ENCODE measurements at regions not wholly inside any gene's neighbourhood (a gene's known extent, or its start where the extent isn't known, plus 50 kb on each side); places are given as distances from the start of the nearest gene placed in this dataset.

- no peak for DNase-seq
These were observed 88.2 kb upstream of the CAMK2D start for GRCh38 chr4:113849771-113850170.

GRCh38 chr4:113847710-113848109, 86.2 kb upstream of the CAMK2D start:
- DNase-seq, result no peak

- no peak for DNase-seq
These were observed 84.9 kb upstream of the CAMK2D start for GRCh38 chr4:113846433-113846832.

- no peak for DNase-seq
These were observed 83.6 kb upstream of the CAMK2D start for GRCh38 chr4:113845138-113845537.

- no peak for DNase-seq
These were observed 82.8 kb upstream of the CAMK2D start for GRCh38 chr4:113844369-113844768.

GRCh38 chr4:113840861-113841260, 79.3 kb upstream of the CAMK2D start:
- DNase-seq, result no peak

- no peak for DNase-seq
These were observed 76.9 kb upstream of the CAMK2D start for GRCh38 chr4:113838460-113838859.

- DNase-seq, result peak; percentile 1
These were observed 75.9 kb upstream of the CAMK2D start for GRCh38 chr4:113837397-113837796.

- DNase-seq, result no peak
These were observed 73.5 kb upstream of the CAMK2D start for GRCh38 chr4:113835005-113835404.

- no peak for DNase-seq
These were observed 72.8 kb upstream of the CAMK2D start for GRCh38 chr4:113834298-113834697.

GRCh38 chr4:113832803-113833202, 71.3 kb upstream of the CAMK2D start:
- DNase-seq, result no peak

- no peak for DNase-seq
These were observed 69.9 kb upstream of the CAMK2D start for GRCh38 chr4:113831457-113831856.

- no peak for DNase-seq
These were observed 67.2 kb upstream of the CAMK2D start for GRCh38 chr4:113828702-113829101.

- DNase-seq, result no peak
These were observed 65.7 kb upstream of the CAMK2D start for GRCh38 chr4:113827285-113827684.

GRCh38 chr4:113826421-113826820, 64.9 kb upstream of the CAMK2D start:
- DNase-seq, result no peak

GRCh38 chr4:113825272-113825671, 63.7 kb upstream of the CAMK2D start:
- DNase-seq, result no peak

GRCh38 chr4:113824396-113824795, 62.9 kb upstream of the CAMK2D start:
- DNase-seq, result no peak

- no peak for DNase-seq
These were observed 61.7 kb upstream of the CAMK2D start for GRCh38 chr4:113823291-113823659.

- peak; percentile 1 for DNase-seq
These were observed 61.2 kb upstream of the CAMK2D start for GRCh38 chr4:113822555-113823290.

GRCh38 chr4:113821856-113822255, 60.3 kb upstream of the CAMK2D start:
- DNase-seq, result no peak

GRCh38 chr4:113820108-113820507, 58.6 kb upstream of the CAMK2D start:
- DNase-seq, result no peak

- DNase-seq, result no peak
These were observed 54.3 kb upstream of the CAMK2D start for GRCh38 chr4:113815826-113816225.

- DNase-seq, result no peak
These were observed 49.8 kb upstream of the CAMK2D start for GRCh38 chr4:113811359-113811758.
